A673 (cell line): ENCODE measurements at regions not wholly inside any gene's neighbourhood (a gene's known extent, or its start where the extent isn't known, plus 50 kb on each side); places are given as distances from the start of the nearest gene placed in this dataset.

Experiments used
- EZH2 ChIP-seq: fragments of 200-600 bp; sonication (generic); IDR thresholded peaks from 2 replicates; pipeline ENCODE4 v1.6.1; 2017; ENCODE audit warnings: borderline replicate concordance, low read depth, mild to moderate bottlenecking, mixed read lengths, antibody characterized with exemption, low read length; ENCODE audit not compliant: poor library complexity, severe bottlenecking
- TF ChIP-seq, protein P1 (sequence below): fragments of 300-800, 200-600 bp; sonication (generic); conservative IDR thresholded peaks from 2 replicates; pipeline ENCODE4 v1.5.1; 2017; ENCODE audit warnings: low read depth, mild to moderate bottlenecking, antibody characterized with exemption, low read length, moderate library complexity, mixed read lengths

DNA sequence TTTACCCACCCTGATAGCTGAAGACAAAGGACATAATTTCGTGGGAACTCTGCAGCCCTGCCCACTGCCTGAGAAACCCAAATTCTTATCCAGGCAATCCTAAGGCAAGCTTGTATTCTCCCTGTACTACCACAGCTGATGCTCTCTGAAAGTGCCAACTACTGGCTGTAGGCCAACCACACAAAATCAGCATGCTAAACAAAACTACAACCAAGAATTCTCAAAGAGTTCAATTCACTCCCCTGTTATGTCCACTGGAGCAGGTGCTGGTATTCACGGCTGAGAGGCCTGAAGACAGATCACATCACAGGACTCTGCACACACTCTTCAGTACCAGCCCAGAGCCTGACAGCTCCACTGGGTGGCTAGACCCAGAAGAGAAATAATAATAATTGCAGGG lies 375.9 kb upstream of the NDST4 start:
- TF ChIP-seq, protein P1, sequence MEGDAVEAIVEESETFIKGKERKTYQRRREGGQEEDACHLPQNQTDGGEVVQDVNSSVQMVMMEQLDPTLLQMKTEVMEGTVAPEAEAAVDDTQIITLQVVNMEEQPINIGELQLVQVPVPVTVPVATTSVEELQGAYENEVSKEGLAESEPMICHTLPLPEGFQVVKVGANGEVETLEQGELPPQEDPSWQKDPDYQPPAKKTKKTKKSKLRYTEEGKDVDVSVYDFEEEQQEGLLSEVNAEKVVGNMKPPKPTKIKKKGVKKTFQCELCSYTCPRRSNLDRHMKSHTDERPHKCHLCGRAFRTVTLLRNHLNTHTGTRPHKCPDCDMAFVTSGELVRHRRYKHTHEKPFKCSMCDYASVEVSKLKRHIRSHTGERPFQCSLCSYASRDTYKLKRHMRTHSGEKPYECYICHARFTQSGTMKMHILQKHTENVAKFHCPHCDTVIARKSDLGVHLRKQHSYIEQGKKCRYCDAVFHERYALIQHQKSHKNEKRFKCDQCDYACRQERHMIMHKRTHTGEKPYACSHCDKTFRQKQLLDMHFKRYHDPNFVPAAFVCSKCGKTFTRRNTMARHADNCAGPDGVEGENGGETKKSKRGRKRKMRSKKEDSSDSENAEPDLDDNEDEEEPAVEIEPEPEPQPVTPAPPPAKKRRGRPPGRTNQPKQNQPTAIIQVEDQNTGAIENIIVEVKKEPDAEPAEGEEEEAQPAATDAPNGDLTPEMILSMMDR = no peak
- TF ChIP-seq EZH2 = no peak
